Keratinocyte (primary cell): ENCODE measurements at regions not wholly inside any gene's neighbourhood (a gene's known extent, or its start where the extent isn't known, plus 50 kb on each side); places are given as distances from the start of the nearest gene placed in this dataset.

Experiments used
- CTCF ChIP-seq, 3 experiments: IDR thresholded peaks in 1 of 3; conservative IDR thresholded peaks in 1 of 3; optimal IDR thresholded peaks in 1 of 3; 2 replicates in 2 of 3; 3 replicates in 1 of 3; pipeline versions ENCODE3 to v1.5.1; 2011; ENCODE audit warnings: low read length in 3 of 3, mild to moderate bottlenecking in 3 of 3, moderate library complexity in 2 of 3, control low read depth in 1 of 3, inconsistent platforms in 1 of 3; ENCODE audit not compliant: insufficient read depth in 2 of 3; ENCODE audit errors: extremely low read depth in 1 of 3
- EZH2 ChIP-seq: IDR thresholded peaks from one replicate; pipeline ENCODE4 v1.6.1; 2012; ENCODE audit warnings: inconsistent platforms, mild to moderate bottlenecking, low read length, moderate library complexity

- TF ChIP-seq EZH2 (no peak), CTCF (optimal IDR thresholded peaks at IDR 0.05 in 1 of 3, IDR thresholded peaks at IDR 0.05 in 1 of 3, conservative IDR thresholded peaks at IDR 0.05 in 1 of 3; ENCODE audit: extremely low read depth in 1 of 3, insufficient read depth in 2 of 3, low read length in 3 of 3) (no peak)
Observed at GRCh38 chr2:188805219-188805618, 169.0 kb upstream of the COL3A1 start.
